Smooth muscle cell (in vitro differentiated cells): ENCODE measurements at regions not wholly inside any gene's neighbourhood (a gene's known extent, or its start where the extent isn't known, plus 50 kb on each side); places are given as distances from the start of the nearest gene placed in this dataset. TPM values are rescaled to one million over a fixed set of nuclear protein-coding genes. Genes with fewer than 3 reads are reported as not detected.

ENCODE experiments used
- DNase-seq: peaks from one replicate; lab custom pipeline; 2025; ENCODE audit not compliant: unreplicated experiment; lab: John Stamatoyannopoulos, UW
- H2AFZ ChIP-seq: fragments of 200-600 bp; sonication (generic); 2 replicates; pipeline ENCODE4 v1.6.0; 2016; ENCODE audit warnings: antibody characterized with exemption, low read depth, mild to moderate bottlenecking
- H3F3A ChIP-seq: fragments of 200-600 bp; sonication (generic); 2 replicates; pipeline ENCODE4 v1.6.0; 2017; ENCODE audit warnings: antibody characterized with exemption, low read depth
- H3K27ac ChIP-seq: fragments of 200-600 bp; sonication (generic); 2 replicates; pipeline ENCODE4 v1.5.1; 2016; ENCODE audit warnings: low read depth, mild to moderate bottlenecking
- H3K27me3 ChIP-seq: fragments of 200-600 bp; sonication (generic); 2 replicates; pipeline ENCODE4 v1.6.1; 2016; ENCODE audit warnings: low read depth, mild to moderate bottlenecking
- H3K36me3 ChIP-seq: fragments of 200-600 bp; sonication (generic); 2 replicates; pipeline ENCODE4 v1.5.1; 2016; ENCODE audit warnings: low read depth
- H3K4me1 ChIP-seq: fragments of 200-600 bp; sonication (generic); 2 replicates; pipeline ENCODE4 v1.5.1; 2016; ENCODE audit warnings: low read depth
- H3K4me2 ChIP-seq: fragments of 200-600 bp; sonication (generic); 2 replicates; pipeline ENCODE4 v1.6.0; 2016; ENCODE audit warnings: mild to moderate bottlenecking
- H3K4me3 ChIP-seq: fragments of 200-600 bp; sonication (generic); 2 replicates; pipeline ENCODE4 v1.5.1; 2016; ENCODE audit warnings: mild to moderate bottlenecking
- H3K79me2 ChIP-seq: fragments of 200-600 bp; sonication (generic); 2 replicates; pipeline ENCODE4 v1.6.0; 2016; ENCODE audit warnings: low read depth, mild to moderate bottlenecking
- H3K9ac ChIP-seq: fragments of 200-600 bp; sonication (generic); 2 replicates; pipeline ENCODE4 v1.6.0; 2016; ENCODE audit warnings: low read depth
- H3K9me3 ChIP-seq: fragments of 200-600 bp; sonication (generic); replicated peaks from 2 replicates; pipeline ENCODE4 v1.5.1; 2016; ENCODE audit warnings: low read depth
- H4K20me1 ChIP-seq: fragments of 200-600 bp; sonication (generic); 2 replicates; pipeline ENCODE4 v1.6.0; 2016; ENCODE audit warnings: low read depth
- CTCF ChIP-seq: fragments of 200-600 bp; sonication (generic); IDR thresholded peaks from 2 replicates; pipeline ENCODE4 v1.5.1; 2017; ENCODE audit warnings: borderline replicate concordance, mild to moderate bottlenecking, antibody characterized with exemption; ENCODE audit not compliant: insufficient read depth, poor library complexity, severe bottlenecking
- WGBS: methylation state at CpG from one replicate; pipeline ENCODE4 v1.1.7; 2016; ENCODE audit warnings: low lambda C conversion rate; 5-methylcytosine and 5-hydroxymethylcytosine counted together
- small RNA-seq: library from RNA; depleted of rRNA; stranded (forward); fragments of <200 nt; gene quantifications from one replicate; pipeline ENCODE3, GENCODE V24; 2014

GRCh38 chr7:90081621-90082020 lies 72.6 kb upstream of the STEAP1 start:
- H3K4me2 ChIP-seq = no peak overlapping the region
- no peak for TF ChIP-seq CTCF
- DNase-seq = no peak
- H3K4me3 ChIP-seq = no peak overlapping the region
- WGBS = 54% methylated on average over 3 of the region's 3 CpGs
- H3K27ac ChIP-seq = no peak overlapping the region
- H3K36me3 ChIP-seq = no peaks in the 10 kb centered on the region
- H3K9me3 ChIP-seq = no peaks in the 10 kb centered on the region
- H3F3A ChIP-seq = no peaks in the 10 kb centered on the region
- H3K4me1 ChIP-seq = no peaks in the 10 kb centered on the region
- no peak overlapping the region for H3K9ac ChIP-seq
- H3K79me2 ChIP-seq = no peaks in the 10 kb centered on the region
- no peak overlapping the region for H2AFZ ChIP-seq
- no peaks in the 10 kb centered on the region for H4K20me1 ChIP-seq
- no peaks in the 10 kb centered on the region for H3K27me3 ChIP-seq

- Histone ChIP-seq H3F3A (no peaks in the 10 kb centered on the region), H3K4me1 (no peaks in the 10 kb centered on the region), H3K79me2 (no peaks in the 10 kb centered on the region), H3K27me3 (no peaks in the 10 kb centered on the region), H3K9me3 (no peaks in the 10 kb centered on the region), H4K20me1 (no peaks in the 10 kb centered on the region), H3K36me3 (no peaks in the 10 kb centered on the region), H3K9ac (no peak overlapping the region), H2AFZ (no peak overlapping the region), H3K4me3 (no peak overlapping the region), H3K27ac (no peak overlapping the region), H3K4me2 (no peak overlapping the region)
- no peak for TF ChIP-seq CTCF
- no peak for DNase-seq
Measured at GRCh38 chr7:90092506-90092905, 61.8 kb upstream of the STEAP1 start.

GRCh38 chr7:90094030-90094429 lies 60.2 kb upstream of the STEAP1 start:
- H3K27ac ChIP-seq = no peak overlapping the region
- H3K9ac ChIP-seq = no peak overlapping the region
- no peak overlapping the region for H3K4me3 ChIP-seq
- H3F3A ChIP-seq = no peaks in the 10 kb centered on the region
- H3K27me3 ChIP-seq = no peaks in the 10 kb centered on the region
- H3K36me3 ChIP-seq = no peaks in the 10 kb centered on the region
- no peaks in the 10 kb centered on the region for H3K4me1 ChIP-seq
- no peaks in the 10 kb centered on the region for H3K79me2 ChIP-seq
- H2AFZ ChIP-seq = no peak overlapping the region
- H3K4me2 ChIP-seq = no peak overlapping the region
- no peak for DNase-seq
- no peaks in the 10 kb centered on the region for H3K9me3 ChIP-seq
- H4K20me1 ChIP-seq = no peaks in the 10 kb centered on the region
- TF ChIP-seq CTCF = no peak
- 79% methylated on average over 2 of the region's 2 CpGs for WGBS

Small RNA genes lying in the stretch of these regions (small RNA-seq; reads per million reads assigned to genes)
- gene RNU6-274P = not detected
